ENCODE measurements at regions not wholly inside any gene's neighbourhood (a gene's known extent, or its start where the extent isn't known, plus 50 kb on each side); places are given as distances from the start of the nearest gene placed in this dataset.
"Not testable (repeated sequence)": the region's sequence is repeated elsewhere in the genome, so short reads cannot be mapped to it uniquely, and the experiment has no call there.

DNA sequence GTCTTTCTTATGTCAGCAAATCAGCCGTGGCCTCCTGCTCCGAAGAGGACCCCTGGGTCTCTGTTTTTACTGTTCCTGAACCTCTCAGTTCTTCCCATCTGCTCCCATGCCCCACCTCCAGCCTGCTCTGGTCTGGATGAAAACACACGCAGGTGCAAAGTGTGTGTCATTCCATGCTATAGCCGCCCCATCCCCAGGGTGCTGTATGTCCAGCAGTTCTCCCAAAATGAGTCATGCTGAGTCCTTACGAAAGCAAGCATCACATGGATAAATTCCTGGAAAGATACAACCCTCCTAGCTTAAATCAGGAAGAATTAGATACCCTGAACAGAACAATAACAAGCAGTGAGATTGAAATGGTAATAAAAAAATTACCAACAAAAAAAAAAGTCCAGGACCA is 300.1 kb upstream of the PFKP start:
- POLR2A ChIA-PET, CTCF ChIA-PET: not testable (repeated sequence)

DNA sequence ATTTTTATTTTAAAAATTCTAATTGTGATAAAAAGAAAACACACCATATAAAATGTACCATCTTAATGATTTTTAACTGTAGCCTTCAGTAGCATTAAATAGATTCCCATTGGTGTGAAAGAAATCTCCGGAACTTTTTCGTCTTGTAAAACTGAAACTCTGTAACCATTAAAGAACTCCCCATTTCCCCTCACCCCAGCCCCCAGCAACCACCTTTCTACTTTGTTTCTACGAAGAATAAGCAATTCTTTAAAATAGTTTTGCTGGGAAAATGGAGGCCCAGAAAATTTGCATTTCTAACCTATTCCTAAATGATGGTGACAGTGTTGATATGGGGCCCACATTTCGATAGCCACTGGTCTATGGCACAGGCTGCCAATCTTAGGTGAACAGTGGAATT is 305.4 kb upstream of the PFKP start:
- ChIA-PET POLR2A (no interaction called here), CTCF (no interaction called here)

DNA sequence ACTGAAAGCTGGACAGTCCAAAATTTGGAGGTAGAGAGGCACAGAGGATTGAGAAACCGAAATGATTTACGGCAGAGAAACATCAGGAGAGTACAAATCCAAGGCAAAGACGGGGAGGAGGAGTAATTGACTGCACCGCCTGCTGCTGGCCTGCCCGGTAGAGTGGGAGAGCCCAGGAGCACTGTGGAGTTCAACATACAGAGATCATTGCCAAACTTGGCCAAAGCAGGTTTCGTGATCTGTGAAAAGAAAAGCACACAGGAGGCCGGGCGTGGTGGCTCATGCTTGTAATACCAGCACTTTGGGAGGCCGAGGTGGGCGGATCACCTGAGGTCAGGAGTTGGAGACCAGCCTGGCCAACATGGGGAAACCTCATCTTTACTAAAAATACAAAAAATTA is 306.0 kb upstream of the PFKP start:
- ChIA-PET CTCF (no interaction called here), POLR2A (no interaction called here)

DNA sequence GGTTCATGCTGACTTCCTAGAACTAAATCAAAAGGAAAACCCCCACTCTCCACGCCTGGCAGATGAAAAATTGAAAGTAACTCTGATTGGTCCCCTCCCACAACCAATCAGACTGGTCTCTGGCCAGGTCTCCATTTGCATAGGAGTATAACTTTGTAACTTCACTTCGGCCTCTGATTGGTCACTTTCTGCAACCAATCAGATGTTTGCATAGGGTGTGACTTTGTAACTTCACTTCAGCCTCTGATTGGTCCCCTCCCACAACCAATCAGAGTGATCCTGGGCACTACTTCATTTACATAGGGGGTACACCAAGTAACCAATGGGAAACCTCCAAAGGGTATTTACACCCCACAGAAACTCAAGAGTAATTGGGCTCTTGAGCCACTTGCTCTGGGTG is 306.6 kb upstream of the PFKP start:
- CTCF ChIA-PET, result no interaction called here
- POLR2A ChIA-PET, result no interaction called here

DNA sequence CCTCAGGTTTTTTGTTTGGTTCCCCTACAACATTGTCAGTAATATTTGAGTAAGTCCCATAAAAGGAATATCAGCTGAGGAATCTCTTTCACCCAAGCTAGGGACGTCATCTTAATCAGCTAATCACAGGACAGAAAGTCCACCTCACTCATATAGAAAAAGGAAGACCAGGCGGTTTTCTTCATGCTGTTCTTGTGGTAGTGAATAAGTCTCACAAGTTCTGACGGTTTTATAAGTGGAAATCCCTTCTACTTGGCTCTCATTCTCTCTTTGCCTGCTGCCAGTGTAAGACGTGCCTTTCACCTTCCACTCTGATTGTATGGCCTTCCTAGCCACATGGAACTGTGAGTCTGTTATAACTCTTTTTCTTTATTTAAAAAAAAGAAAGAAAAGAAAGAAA is 308.1 kb upstream of the PFKP start:
- ChIA-PET CTCF (no interaction called here), POLR2A (no interaction called here)

DNA sequence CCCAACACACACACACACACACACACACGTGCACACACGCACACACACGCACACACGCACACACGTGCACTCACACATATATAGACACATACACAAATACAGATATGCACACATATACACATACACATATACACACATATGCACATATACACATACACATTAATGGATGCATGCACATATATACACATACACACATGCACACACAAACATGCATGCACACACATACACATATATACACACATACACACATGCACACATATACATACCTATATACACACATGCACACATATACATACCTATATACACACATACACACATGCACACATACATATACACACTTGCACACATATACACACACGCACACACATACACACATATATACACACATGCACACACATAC is 312.4 kb upstream of the PFKP start:
- CTCF ChIA-PET, result no interaction called here
- POLR2A ChIA-PET, result no interaction called here

DNA sequence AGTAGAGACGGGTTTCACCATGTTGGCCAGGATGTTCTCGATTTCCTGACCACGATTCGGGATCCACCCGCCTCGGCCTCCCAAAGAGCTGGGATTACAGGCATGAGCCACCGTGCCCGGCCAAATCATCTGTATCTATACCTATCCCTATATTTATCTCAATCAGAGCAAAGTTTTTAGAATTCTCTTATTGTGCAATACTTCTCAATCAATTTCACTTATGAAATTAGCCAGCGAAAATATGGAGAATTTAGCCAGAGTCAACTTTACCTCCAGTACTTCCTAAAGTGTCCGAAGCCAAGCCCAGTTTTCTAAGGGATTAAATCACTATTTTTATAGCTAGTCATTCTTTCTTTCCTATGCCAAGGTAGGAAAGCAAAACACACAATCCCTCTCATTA is 319.1 kb upstream of the PFKP start:
- ChIA-PET CTCF (no interaction called here), POLR2A (no interaction called here)

DNA sequence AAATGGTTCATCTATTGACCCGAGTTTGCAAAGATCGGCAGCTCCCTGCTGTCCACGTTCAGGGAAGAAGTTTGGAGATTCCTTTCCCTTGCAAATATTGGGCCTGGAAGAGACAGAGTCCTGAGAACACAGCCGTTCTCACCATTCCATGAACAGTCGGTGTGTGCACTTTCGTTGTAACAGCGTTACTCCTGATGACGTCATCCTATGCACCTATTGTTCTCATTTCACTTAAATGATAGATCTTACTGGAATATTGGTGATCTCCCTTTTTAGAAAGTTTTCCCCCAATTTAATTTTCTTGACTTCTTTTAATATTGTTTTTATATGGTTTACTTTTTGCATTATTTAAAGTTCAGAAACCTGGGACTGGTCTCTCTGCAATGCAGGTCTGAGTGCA is 320.7 kb upstream of the PFKP start:
- ChIA-PET POLR2A (no interaction called here), CTCF (no interaction called here)

DNA sequence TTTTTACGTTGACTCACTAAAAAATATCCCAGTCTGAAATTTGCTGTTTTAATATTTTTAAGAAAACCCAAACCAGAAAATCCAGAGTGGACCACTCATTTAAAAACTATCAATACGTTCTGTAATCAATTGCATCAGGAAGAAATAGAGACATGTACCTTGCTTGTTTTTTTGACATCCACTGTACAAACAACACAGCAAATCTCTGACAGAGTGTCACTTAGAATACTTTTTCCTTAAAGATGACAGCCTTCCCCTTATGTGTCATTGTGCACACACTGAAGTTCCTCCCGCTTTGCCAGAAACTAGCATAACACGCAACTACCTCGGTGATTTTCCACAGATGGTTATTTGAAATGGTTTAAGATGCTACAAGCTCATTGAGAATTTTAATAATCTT is 321.7 kb upstream of the PFKP start:
- ChIA-PET POLR2A (no interaction called here), CTCF (no interaction called here)

DNA sequence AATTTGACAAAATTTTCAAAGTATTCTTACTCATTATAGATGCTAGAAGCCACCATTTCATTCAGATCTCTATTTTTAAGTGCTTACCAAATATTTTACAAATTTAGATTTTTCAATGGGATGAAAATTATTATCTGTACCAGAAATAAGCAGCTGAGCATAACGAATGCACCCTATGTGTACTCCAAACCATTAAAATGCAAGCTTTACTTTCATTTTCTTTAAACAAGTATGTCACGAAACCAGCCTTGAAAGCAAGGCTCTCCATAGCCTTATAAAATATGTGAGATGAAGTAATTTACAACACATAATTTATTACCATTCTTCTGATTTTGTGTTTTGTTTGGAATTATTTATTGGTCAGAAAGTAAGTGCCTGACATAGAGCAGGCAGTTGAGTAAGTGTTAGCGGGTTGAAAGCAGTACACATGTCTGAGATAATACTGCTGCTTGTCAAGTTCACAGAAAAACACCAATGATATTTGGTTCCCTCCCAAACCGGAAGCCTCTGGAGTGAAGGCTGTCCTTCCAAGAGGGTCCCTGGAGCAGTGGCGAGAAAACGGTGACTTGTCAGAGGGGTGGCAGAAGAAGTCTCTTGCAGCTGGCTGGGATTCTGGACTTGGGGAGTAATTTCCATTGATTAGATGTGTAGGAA is 322.7 kb upstream of the PFKP start:
- ChIA-PET CTCF (no interaction called here), POLR2A (no interaction called here)

DNA sequence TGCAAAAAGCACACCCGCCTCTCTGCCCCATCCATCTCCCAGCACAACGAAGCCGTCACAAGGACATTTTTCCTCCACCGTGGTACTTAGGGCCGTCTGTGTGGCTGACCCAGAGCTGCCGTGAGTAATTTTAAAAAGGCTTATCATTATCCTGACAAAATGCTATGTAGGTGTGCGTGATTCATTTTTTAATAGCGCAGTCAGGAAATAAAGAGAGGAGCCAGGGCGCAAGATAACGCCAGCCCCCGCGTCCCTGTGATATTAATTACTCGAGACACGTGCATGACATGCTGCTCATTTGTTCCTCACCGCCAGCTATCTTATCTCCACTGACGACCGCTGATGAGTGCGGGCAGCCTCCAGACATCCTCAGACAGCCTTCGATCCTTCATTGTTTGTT is 332.7 kb upstream of the PFKP start:
- ChIA-PET CTCF (no interaction called here), POLR2A (no interaction called here)

DNA sequence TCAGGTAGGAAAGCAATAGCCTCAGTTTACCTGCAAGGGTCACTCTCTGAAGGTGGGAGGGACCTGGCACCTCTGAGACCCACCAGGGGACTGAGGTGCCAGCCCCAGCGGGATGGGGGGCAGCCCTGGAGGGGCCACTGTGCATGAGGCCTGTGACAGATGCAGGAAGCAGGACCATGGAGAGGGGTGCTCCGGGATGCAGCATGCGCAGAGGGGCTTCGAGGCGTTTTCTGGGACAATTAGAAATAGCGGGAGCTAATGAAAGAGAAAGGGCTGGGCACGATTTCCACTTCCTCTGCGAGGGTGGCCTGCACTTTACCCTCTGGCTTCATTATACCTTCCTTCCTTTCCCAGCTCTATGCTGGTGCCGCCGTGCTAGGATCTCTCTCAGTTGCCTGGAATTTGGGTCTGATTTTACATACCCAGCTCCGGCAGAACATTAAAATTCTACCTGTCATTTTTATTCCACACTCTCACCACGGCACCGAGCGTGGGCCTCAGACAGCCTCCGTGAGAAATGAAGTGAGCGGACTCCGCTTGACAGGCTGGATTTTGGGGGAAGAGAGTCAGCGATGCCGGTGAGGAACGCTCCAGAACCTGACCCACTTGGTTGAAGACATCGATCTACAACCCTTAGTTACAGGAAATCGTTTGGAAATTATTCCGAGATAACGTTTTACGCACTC is 333.9 kb upstream of the PFKP start:
- CTCF ChIA-PET, result no interaction called here
- POLR2A ChIA-PET, result no interaction called here

DNA sequence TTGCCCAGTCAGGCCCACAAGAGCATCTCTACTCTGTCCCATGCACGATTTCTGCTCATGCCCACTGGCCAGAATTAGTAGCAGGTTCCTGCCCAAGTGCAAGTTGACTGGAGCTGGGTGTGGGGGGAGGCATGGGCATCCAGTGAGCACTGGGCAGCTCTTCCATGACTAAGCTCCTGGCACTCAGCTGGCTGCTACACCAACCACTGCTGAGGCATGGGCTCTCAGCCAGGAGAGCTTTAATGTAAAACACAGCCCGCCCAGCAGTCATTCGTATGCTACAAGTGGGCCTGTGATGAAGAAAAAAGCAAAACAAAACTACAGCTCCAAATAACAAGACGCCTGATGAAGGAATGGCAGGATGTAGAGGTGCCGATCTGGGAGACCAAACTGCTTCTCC is 335.4 kb upstream of the PFKP start:
- ChIA-PET POLR2A (no interaction called here), CTCF (no interaction called here)

DNA sequence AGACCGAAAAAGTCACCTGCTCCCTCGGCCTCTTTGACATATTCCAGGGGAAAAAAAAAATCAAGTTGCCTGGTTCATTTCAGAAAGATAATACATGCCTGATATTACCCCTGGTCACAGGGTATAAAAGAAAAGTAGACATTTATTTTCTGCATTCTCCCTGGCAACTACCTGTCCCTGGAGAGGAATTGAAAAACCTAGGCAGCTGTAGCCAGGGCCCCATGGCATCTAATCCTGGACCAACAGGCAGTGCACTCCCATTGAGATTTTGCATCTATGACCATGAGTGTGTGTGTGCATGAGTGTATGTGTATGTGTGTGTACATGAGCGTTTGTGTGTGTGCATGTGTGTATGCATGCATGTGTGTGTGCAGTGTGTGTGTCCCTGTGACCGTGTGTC is 338.2 kb upstream of the PFKP start:
- ChIA-PET CTCF (no interaction called here), POLR2A (no interaction called here)

DNA sequence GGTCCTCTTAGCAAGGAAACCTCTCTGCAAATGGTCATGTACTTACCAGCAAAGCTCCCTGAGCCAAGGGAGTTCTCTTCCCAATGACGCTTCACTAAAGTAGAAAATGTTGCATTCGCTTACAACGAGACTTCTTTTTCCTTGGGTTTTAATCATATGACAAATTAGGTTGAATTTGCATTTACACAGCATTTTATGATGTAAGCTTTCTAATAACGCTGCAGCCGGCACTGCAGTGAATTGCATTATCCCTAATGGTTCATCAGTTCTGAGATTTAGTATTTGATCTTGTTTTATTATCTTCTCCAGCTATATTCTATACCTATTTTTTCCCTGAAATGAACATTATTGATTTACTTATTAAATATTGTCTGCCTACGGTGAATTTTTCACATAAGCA is 339.3 kb upstream of the PFKP start:
- POLR2A ChIA-PET, result no interaction called here
- CTCF ChIA-PET, result no interaction called here

DNA sequence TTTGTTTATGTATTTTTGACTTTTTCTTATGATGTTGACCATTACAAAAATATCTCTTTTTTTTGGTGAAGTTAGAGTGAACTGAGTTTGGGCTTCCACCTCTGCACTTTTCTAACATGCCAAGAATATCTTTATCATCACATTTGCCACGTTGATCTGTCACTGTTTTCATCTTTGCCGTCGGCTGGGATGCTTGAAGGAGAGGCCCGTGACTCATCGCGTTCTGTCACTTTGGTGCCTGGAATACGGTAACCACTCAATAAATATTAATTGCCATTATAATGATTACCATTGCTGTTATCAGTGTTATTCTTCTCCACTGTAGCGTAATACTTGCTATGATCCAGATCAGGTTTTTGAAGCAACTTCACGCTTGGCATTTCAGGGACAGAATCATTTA is 350.8 kb upstream of the PFKP start:
- ChIA-PET CTCF (no interaction called here), POLR2A (no interaction called here)

DNA sequence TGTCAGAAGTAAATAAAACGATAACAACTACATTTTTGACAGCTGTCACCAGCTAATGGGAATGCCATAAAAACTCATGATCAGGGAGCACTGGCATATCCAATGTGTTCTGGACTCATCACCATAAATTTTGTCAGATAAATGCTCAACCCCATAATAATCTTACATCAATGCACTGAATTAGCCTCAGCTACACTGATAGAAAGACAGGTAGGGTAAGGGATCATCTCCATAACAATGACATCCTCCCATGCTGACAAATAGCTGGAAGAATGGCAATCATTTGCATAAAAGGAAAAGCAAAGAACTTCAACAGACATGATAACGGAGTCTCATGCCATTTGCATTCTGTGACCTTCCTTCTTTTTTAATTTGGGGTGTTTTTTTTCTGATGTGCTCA is 352.8 kb upstream of the PFKP start:
- POLR2A ChIA-PET, result no interaction called here
- CTCF ChIA-PET, result no interaction called here

DNA sequence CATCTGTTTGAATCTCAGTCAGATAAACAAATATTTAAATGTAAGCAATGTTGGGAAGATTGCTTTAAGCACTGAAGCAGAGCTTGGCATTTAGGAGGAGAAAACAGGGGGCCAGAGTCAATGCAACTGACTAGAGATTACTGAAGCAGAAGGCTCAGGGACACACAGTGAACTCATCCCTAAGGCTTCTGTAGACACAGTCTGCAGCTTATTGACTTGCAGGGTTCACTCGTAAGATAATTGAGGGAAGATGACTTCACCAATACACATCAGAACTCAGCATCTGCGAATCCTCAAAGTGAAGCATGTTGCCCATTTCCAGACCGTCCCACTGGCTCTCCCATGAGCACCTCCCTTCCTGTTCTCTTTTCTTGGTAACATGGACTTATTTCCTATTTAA is 363.4 kb upstream of the PFKP start:
- ChIA-PET POLR2A (no interaction called here), CTCF (interaction anchor here (0.7 kb wide), 1 partner anchor 9 kb away, joined by 3 read pairs; no protein-coding TSS in a partner anchor)

DNA sequence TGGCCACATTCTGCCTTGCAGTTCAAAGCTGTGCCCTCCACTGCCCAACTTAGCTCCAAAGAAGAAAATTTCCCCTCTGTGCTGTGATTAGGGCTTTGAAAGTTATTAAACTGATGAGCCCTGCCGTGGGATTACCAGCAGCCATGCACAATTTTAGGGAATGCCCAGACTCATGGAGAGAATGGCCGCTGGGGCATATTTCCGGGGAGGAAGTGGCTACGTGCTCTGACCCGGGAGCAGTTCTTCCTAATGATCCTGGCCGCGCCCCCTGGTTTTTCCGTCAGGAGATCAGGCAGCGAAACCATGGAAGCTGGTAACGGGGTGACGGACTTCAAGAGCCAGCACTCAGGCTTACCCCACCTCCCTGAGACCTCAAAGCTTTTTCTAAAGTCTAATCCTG is 365.5 kb upstream of the PFKP start:
- ChIA-PET POLR2A (no interaction called here), CTCF (no interaction called here)

DNA sequence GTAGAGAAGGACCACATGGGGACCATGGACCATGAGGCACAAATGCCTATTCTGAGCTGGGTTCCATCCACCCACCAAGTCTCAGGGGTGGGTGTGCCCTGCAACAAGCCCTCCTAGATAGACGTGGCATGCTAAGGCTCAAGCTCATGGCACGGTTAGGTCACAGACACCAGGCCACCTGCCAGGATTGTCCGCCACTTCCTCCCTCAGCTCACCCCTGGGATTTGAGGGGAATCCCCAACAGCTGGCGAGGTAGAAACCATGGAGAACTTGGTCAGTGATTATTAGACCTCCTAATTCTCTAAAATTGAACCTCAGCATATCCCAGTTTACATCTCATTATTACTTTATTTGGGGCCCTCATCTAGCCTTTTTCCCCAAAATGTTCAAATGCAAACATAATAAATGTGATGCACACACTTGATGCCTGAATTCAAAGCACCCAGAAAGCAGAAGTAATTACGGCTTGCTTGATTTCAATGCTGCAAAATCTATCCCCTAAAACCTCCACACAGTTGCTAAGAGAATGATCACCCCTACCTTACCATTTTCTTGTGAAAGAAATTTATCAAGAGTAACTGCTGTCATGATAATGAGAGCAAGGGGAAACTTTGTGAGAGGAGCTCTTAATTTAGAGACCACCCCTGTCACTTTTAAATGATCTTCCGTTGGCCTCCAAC is 366.6 kb upstream of the PFKP start:
- CTCF ChIA-PET, result no interaction called here
- POLR2A ChIA-PET, result no interaction called here

DNA sequence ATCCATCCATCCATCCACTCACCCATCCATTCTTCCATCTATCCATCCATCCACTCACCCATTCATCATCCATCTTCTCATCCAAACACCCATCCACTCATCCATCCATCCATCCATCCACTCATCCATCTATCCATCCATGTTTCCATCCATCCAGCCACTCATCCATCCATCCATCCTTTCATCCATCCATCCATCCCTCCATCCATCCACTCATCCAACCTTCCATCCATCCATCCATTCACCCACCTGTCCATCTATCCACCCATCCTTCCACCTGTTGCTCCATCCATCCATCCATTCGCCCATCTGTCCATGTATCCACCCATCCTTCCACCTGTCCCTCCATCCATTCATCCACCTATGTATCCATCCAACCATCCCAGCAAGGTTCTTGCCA is 378.4 kb upstream of the PFKP start:
- ChIA-PET POLR2A (no interaction called here), CTCF (no interaction called here)

DNA sequence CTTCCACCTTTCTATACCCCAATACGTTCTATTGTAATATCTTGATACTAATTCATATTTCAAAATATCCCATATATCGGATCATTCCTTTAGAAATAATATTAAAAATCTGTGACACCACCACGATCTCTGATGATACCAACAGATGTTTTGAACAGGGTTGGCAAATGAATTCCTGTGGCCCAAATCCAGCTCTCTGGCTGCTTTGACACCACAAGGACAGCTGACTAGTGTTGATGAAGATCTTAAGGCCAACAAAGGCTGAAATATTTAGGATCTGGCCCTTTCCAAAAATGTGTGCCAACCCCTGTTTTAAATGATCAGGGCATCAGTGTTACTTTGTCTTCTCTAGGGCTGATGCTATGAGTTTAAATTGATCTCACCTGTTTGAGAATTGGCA is 380.7 kb upstream of the PFKP start:
- ChIA-PET POLR2A (no interaction called here), CTCF (no interaction called here)
